Adrenal gland (tissue), 5 donors: ENCODE measurements at regions not wholly inside any gene's neighbourhood (a gene's known extent, or its start where the extent isn't known, plus 50 kb on each side); places are given as distances from the start of the nearest gene placed in this dataset.

Experiments
- POLR2A ChIP-seq, 2 donors: fragments of 450-650 bp; IDR thresholded peaks; one replicate each; pipeline ENCODE4 v1.6.1; 2017; ENCODE audit warnings: antibody characterized with exemption in 2 of 2, mild to moderate bottlenecking in 2 of 2, moderate library complexity in 1 of 2
- TF ChIP-seq, protein P1 (sequence below), 6 experiments: fragments of 450-650 bp in 4 of 6; fragments of 200-600 bp in 2 of 6; sonication (generic) in 1 of 6; IDR thresholded peaks; 1 replicate in 5 of 6; 2 replicates in 1 of 6; pipeline versions ENCODE4 v1.5.1 to v1.8.0; 2016 to 2021; ENCODE audit warnings: antibody characterized with exemption in 6 of 6, mild to moderate bottlenecking in 2 of 6, moderate library complexity in 1 of 6
- donor health status: DM: no; HTN: no; CAD: no.

DNA sequence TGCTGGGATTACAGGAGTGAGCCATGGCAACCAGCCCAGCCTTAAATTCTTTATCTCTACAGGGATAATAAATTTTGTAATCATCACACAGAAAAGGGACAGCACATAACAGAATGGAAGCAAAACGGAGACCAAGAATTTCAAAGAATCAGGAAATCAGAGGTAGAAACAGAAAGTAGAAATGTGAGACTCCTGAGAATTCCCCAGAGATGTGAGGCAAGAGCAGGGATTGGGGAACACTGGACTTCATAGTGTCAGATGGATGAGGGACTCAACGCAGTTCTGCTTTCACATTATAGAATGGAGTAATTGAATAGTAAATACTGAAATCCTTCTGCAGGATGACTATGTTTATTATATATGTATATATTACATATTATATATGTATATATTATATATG, 52.5 kb upstream of the MPP7 start:
- TF ChIP-seq, protein P1, sequence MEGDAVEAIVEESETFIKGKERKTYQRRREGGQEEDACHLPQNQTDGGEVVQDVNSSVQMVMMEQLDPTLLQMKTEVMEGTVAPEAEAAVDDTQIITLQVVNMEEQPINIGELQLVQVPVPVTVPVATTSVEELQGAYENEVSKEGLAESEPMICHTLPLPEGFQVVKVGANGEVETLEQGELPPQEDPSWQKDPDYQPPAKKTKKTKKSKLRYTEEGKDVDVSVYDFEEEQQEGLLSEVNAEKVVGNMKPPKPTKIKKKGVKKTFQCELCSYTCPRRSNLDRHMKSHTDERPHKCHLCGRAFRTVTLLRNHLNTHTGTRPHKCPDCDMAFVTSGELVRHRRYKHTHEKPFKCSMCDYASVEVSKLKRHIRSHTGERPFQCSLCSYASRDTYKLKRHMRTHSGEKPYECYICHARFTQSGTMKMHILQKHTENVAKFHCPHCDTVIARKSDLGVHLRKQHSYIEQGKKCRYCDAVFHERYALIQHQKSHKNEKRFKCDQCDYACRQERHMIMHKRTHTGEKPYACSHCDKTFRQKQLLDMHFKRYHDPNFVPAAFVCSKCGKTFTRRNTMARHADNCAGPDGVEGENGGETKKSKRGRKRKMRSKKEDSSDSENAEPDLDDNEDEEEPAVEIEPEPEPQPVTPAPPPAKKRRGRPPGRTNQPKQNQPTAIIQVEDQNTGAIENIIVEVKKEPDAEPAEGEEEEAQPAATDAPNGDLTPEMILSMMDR (IDR thresholded peaks at IDR 0.05): no peak
- TF ChIP-seq POLR2A (IDR thresholded peaks at IDR 0.05): no peak
